ENCODE measurements at regions not wholly inside any gene's neighbourhood (a gene's known extent, or its start where the extent isn't known, plus 50 kb on each side); places are given as distances from the start of the nearest gene placed in this dataset.

- DNase-seq (ENCODE audit: low read depth, low spot score) (no peak), FAIRE-seq (no peak)
- Histone ChIP-seq H3K9me3 (replicated peaks; ENCODE audit: control insufficient read depth, insufficient read depth, low read length) (peaks cover 7% of the 10 kb centered on the region), H3K27ac (ENCODE audit: insufficient read depth, low read depth, low read length) (no peak overlapping the region), H2AFZ (ENCODE audit: low read depth, low read length) (no peak overlapping the region), H3K27me3 (ENCODE audit: control insufficient read depth in 2 of 2, insufficient read depth in 2 of 2, low read length in 2 of 2) (no peaks in the 10 kb centered on the region), H3K36me3 (ENCODE audit: control insufficient read depth in 2 of 2, extremely low read depth in 1 of 2, insufficient read depth in 2 of 2, low read length in 2 of 2) (no peaks in the 10 kb centered on the region), H3K4me3 (replicated peaks in 1 of 3; ENCODE audit: insufficient read depth in 1 of 3, low read depth in 1 of 3, low read length in 3 of 3) (no peak overlapping the region), H3K4me1 (ENCODE audit: control insufficient read depth, extremely low read depth, insufficient read depth, low read length) (no peaks in the 10 kb centered on the region), H3K4me2 (ENCODE audit: insufficient read depth, low read length) (no peak overlapping the region), H4K20me1 (replicated peaks; ENCODE audit: control insufficient read depth, extremely low read depth, insufficient read depth, low read length) (no peaks in the 10 kb centered on the region), H3K9me1 (replicated peaks; ENCODE audit: control insufficient read depth, extremely low read depth, insufficient read depth, low read length) (no peaks in the 10 kb centered on the region), H3K79me2 (ENCODE audit: control insufficient read depth, insufficient read depth, low read length) (no peaks in the 10 kb centered on the region), H3K9ac (replicated peaks; ENCODE audit: extremely low read depth, insufficient read depth, low read length) (no peak overlapping the region)
- BruUV-seq (replicated peaks) = no TSS peak
- TF ChIP-seq CTCF (IDR thresholded peaks at IDR 0.05; ENCODE audit: extremely low read depth in 1 of 2, insufficient read depth in 1 of 2, low read depth in 1 of 2, low read length in 2 of 2) (no peak), MYC (IDR thresholded peaks at IDR 0.05; ENCODE audit: low read depth, low read length) (no peak), FOS (IDR thresholded peaks at IDR 0.05; ENCODE audit: borderline replicate concordance, insufficient read depth, low read length) (no peak)
- dilution Hi-C loops (cut with MboI; ENCODE audit: extremely low pct_ligation_motif_present, low sequenced_read_pairs) (no loop called here), intact Hi-C loops (cut with micrococcal nuclease) (no loop called here)
- ChIA-PET POLR2A (no interaction called here), CTCF (no interaction called here)
Observed at GRCh38 chr5:164801910-164802309, 1296.5 kb downstream of the MAT2B start.

- Histone ChIP-seq H4K20me1 (replicated peaks; ENCODE audit: control insufficient read depth, extremely low read depth, insufficient read depth, low read length) (no peaks in the 10 kb centered on the region), H3K9me1 (replicated peaks; ENCODE audit: control insufficient read depth, extremely low read depth, insufficient read depth, low read length) (no peaks in the 10 kb centered on the region), H3K36me3 (ENCODE audit: control insufficient read depth in 2 of 2, extremely low read depth in 1 of 2, insufficient read depth in 2 of 2, low read length in 2 of 2) (no peaks in the 10 kb centered on the region), H3K4me3 (replicated peaks in 1 of 3; ENCODE audit: insufficient read depth in 1 of 3, low read depth in 1 of 3, low read length in 3 of 3) (no peak overlapping the region), H3K27ac (ENCODE audit: insufficient read depth, low read depth, low read length) (no peak overlapping the region), H3K9me3 (replicated peaks; ENCODE audit: control insufficient read depth, insufficient read depth, low read length) (no peaks in the 10 kb centered on the region), H3K79me2 (ENCODE audit: control insufficient read depth, insufficient read depth, low read length) (no peaks in the 10 kb centered on the region), H3K4me1 (ENCODE audit: control insufficient read depth, extremely low read depth, insufficient read depth, low read length) (no peaks in the 10 kb centered on the region), H3K27me3 (ENCODE audit: control insufficient read depth in 2 of 2, insufficient read depth in 2 of 2, low read length in 2 of 2) (no peaks in the 10 kb centered on the region), H3K4me2 (ENCODE audit: insufficient read depth, low read length) (no peak overlapping the region), H2AFZ (ENCODE audit: low read depth, low read length) (no peak overlapping the region), H3K9ac (replicated peaks; ENCODE audit: extremely low read depth, insufficient read depth, low read length) (no peak overlapping the region)
- dilution Hi-C loops (cut with MboI; ENCODE audit: extremely low pct_ligation_motif_present, low sequenced_read_pairs) = no loop called here
- no TSS peak for BruUV-seq (replicated peaks)
- intact Hi-C loops (cut with micrococcal nuclease) = no loop called here
- CTCF ChIA-PET = no interaction called here
- POLR2A ChIA-PET = no interaction called here
- DNase-seq (ENCODE audit: low read depth, low spot score) = no peak
- TF ChIP-seq POLR2A (IDR thresholded peaks at IDR 0.05; ENCODE audit: low read depth, low read length) (no peak), FOS (IDR thresholded peaks at IDR 0.05; ENCODE audit: borderline replicate concordance, insufficient read depth, low read length) (no peak), GATA2 (IDR thresholded peaks at IDR 0.05; ENCODE audit: insufficient read depth, insufficient read length, low read depth, low read length) (no peak), MAX (IDR thresholded peaks at IDR 0.05; ENCODE audit: insufficient read depth, insufficient read length) (no peak), CTCF (IDR thresholded peaks at IDR 0.05; ENCODE audit: extremely low read depth in 1 of 2, insufficient read depth in 1 of 2, low read depth in 1 of 2, low read length in 2 of 2) (no peak)
- FAIRE-seq = no peak
Observed at GRCh38 chr5:164809821-164810220, 1304.4 kb downstream of the MAT2B start.

All from endothelial cell of umbilical vein (primary cell).